NB4 (cell line): ENCODE measurements at regions not wholly inside any gene's neighbourhood (a gene's known extent, or its start where the extent isn't known, plus 50 kb on each side); places are given as distances from the start of the nearest gene placed in this dataset.

ENCODE experiments used
- DNase-seq: peaks from one replicate; pipeline ENCODE4 v3.0.0; 2010; ENCODE audit warnings: low read depth
- H3K4me3 ChIP-seq: one replicate; pipeline ENCODE4 v1.5.1; 2011; ENCODE audit warnings: mild to moderate bottlenecking, low read depth, low read length, moderate library complexity
- CTCF ChIP-seq: IDR thresholded peaks from one replicate; pipeline ENCODE4 v1.5.1; 2012; ENCODE audit warnings: low read depth, low read length
- MAX ChIP-seq: IDR thresholded peaks from 2 replicates; pipeline ENCODE4 v1.6.1; 2011; ENCODE audit warnings: low read depth, low read length
- MYC ChIP-seq: IDR thresholded peaks from 2 replicates; pipeline ENCODE4 v1.6.1; 2011; ENCODE audit warnings: low read depth, low read length
- POLR2A ChIP-seq: IDR thresholded peaks from 2 replicates; pipeline ENCODE4 v1.6.1; 2011; ENCODE audit warnings: mild to moderate bottlenecking; ENCODE audit not compliant: insufficient read length; ENCODE audit errors: extremely low read depth

- DNase-seq, result no peak
- TF ChIP-seq CTCF, result no peak
- TF ChIP-seq POLR2A, result no peak
- TF ChIP-seq MAX, result no peak
- no peak for TF ChIP-seq MYC
- no peak overlapping the region for H3K4me3 ChIP-seq
These were observed 430.9 kb downstream of the ETS1 start for GRCh38 chr11:128156486-128156885.

- no peak for DNase-seq
- no peak for TF ChIP-seq POLR2A
- TF ChIP-seq MAX, result no peak
- no peak for TF ChIP-seq CTCF
- no peak for TF ChIP-seq MYC
- H3K4me3 ChIP-seq, result no peak overlapping the region
These were observed 431.8 kb downstream of the ETS1 start for GRCh38 chr11:128155590-128155989.

- TF ChIP-seq MYC (no peak), CTCF (no peak), MAX (no peak), POLR2A (no peak)
- DNase-seq, result no peak
- H3K4me3 ChIP-seq, result no peak overlapping the region
These were observed 433.7 kb downstream of the ETS1 start for GRCh38 chr11:128153697-128154048.

GRCh38 chr11:128152796-128153696 lies 434.3 kb downstream of the ETS1 start:
- no peak for DNase-seq
- TF ChIP-seq MAX (no peak), POLR2A (no peak), MYC (no peak), CTCF (no peak)
- no peak overlapping the region for H3K4me3 ChIP-seq

GRCh38 chr11:128151780-128152179 lies 435.6 kb downstream of the ETS1 start:
- no peak for TF ChIP-seq CTCF
- TF ChIP-seq MYC, result no peak
- no peak for TF ChIP-seq MAX
- TF ChIP-seq POLR2A, result no peak
- no peak for DNase-seq
- H3K4me3 ChIP-seq, result no peak overlapping the region
